IPS-15b (cell line): ENCODE measurements at regions not wholly inside any gene's neighbourhood (a gene's known extent, or its start where the extent isn't known, plus 50 kb on each side); places are given as distances from the start of the nearest gene placed in this dataset.
"Not testable (repeated sequence)": the region's sequence is repeated elsewhere in the genome, so short reads cannot be mapped to it uniquely, and the experiment has no call there.

Experiments used
- H3K27me3 ChIP-seq: one replicate; pipeline ENCODE4 v1.6.1; 2013; ENCODE audit warnings: low read length; ENCODE audit not compliant: control insufficient read depth, insufficient read depth
- H3K36me3 ChIP-seq: one replicate; pipeline ENCODE4 v1.6.1; 2013; ENCODE audit warnings: low read length; ENCODE audit not compliant: control insufficient read depth, insufficient read depth
- H3K4me1 ChIP-seq: one replicate; pipeline ENCODE4 v1.6.1; 2013; ENCODE audit warnings: mild to moderate bottlenecking, low read length; ENCODE audit not compliant: control insufficient read depth, insufficient read depth
- H3K4me3 ChIP-seq: one replicate; pipeline ENCODE4 v1.5.1; 2013; ENCODE audit warnings: low read depth, low read length
- H3K9ac ChIP-seq: one replicate; pipeline ENCODE4 v1.6.1; 2013; ENCODE audit warnings: low read depth, mild to moderate bottlenecking, low read length
- H3K9me3 ChIP-seq: one replicate; pipeline ENCODE4 v1.6.1; 2013; ENCODE audit warnings: mild to moderate bottlenecking, low read length; ENCODE audit not compliant: control insufficient read depth, insufficient read depth

- no peak overlapping the region for H3K9ac ChIP-seq
- H3K4me1 ChIP-seq: no peaks in the 10 kb centered on the region
- no peak overlapping the region for H3K4me3 ChIP-seq
- no peaks in the 10 kb centered on the region for H3K36me3 ChIP-seq
- no peaks in the 10 kb centered on the region for H3K27me3 ChIP-seq
- H3K9me3 ChIP-seq: peaks cover 45% of the 10 kb centered on the region
Measured at GRCh38 chr16:35147556-35148504, 1688.4 kb downstream of the TP53TG3F start.

DNA sequence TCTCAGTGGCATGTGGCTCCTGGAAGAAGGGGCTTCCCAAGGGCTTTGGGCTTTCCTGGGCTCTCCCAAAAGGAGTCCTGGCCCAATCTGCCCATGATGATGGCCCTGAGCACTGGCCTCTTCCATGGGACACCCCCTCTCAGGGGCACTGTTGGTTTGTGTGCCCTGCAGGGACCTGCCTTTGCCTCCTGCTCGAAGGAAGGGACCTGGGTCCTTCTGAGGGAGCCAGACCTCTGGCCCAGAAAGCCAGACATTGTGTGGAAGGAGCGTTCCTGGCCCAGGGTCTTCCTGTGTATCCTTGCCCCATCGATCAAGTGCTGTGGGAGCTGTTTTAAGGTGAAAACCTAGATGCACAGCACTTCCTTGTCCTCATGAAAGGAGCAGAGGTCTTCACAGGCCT lies 1689.3 kb downstream of the TP53TG3F start:
- H3K4me1 ChIP-seq: no peaks in the 10 kb centered on the region
- no peaks in the 10 kb centered on the region for H3K36me3 ChIP-seq
- H3K27me3 ChIP-seq: no peaks in the 10 kb centered on the region
- H3K4me3 ChIP-seq: no peak overlapping the region
- H3K9me3 ChIP-seq: peaks cover 45% of the 10 kb centered on the region
- no peak overlapping the region for H3K9ac ChIP-seq

GRCh38 chr16:35149550-35149949 lies 1690.1 kb downstream of the TP53TG3F start:
- H3K9ac ChIP-seq: no peak overlapping the region
- peaks cover 45% of the 10 kb centered on the region for H3K9me3 ChIP-seq
- no peak overlapping the region for H3K4me3 ChIP-seq
- no peaks in the 10 kb centered on the region for H3K4me1 ChIP-seq
- no peaks in the 10 kb centered on the region for H3K27me3 ChIP-seq
- no peaks in the 10 kb centered on the region for H3K36me3 ChIP-seq

- H3K9ac ChIP-seq: no peak overlapping the region
- H3K9me3 ChIP-seq: peaks cover 39% of the 10 kb centered on the region
- no peaks in the 10 kb centered on the region for H3K36me3 ChIP-seq
- H3K4me3 ChIP-seq: no peak overlapping the region
- H3K4me1 ChIP-seq: no peaks in the 10 kb centered on the region
- no peaks in the 10 kb centered on the region for H3K27me3 ChIP-seq
Measured at GRCh38 chr16:35150805-35151312, 1691.4 kb downstream of the TP53TG3F start.

DNA sequence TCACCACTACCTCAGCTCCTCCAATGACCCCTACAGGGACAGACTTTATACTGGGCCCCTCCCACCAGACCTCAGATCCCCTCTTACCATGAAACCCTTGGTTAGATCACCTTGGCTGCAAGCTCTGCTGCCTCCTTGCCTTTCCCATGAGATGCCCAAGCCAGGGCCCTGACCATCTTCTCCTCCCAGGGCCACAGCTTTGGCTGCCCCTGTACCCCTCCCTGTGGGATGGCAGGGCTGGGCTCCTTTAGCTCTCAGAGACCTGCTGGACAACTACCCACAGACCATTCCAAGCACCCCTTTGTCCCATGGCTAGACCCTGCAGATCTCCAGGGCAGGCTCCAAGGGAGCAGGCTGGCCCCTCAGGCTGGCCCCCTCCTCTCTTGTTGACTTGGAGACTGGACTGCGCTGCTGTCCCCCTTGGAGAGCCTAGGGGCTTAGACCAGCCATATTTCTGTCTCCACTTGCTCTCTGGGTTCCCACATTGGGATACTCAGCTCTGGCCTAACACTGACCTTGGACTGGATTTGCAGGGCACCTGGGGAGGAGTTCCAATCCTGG lies 1692.7 kb downstream of the TP53TG3F start:
- Histone ChIP-seq H3K9me3 (peaks cover 28% of the 10 kb centered on the region), H3K9ac (no peak overlapping the region), H3K4me1 (no peaks in the 10 kb centered on the region), H3K36me3 (no peaks in the 10 kb centered on the region), H3K4me3 (no peak overlapping the region), H3K27me3 (no peaks in the 10 kb centered on the region)

DNA sequence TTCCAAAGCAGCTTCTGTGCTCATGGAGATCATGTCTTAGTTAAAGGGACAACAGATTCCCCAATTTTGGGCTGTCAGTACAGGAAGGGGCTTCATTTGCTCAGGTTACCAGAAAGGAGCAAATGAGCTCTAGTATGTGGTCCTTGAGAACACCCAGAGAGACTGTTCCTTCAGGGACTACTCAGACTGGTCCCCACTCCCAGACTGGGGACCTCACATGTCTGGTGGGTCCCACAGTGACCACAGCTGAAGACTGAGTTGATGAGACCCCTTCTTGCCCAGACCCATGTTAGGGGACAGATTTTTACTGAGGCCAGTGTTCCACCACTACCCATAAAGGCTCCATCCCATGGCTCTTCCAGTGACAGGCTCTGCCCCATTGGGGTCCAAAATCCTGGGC lies 1695.2 kb downstream of the TP53TG3F start:
- Histone ChIP-seq H3K36me3 (no peaks in the 10 kb centered on the region), H3K9me3 (peaks cover 20% of the 10 kb centered on the region), H3K4me3 (no peak overlapping the region), H3K4me1 (no peaks in the 10 kb centered on the region), H3K27me3 (no peaks in the 10 kb centered on the region), H3K9ac (no peak overlapping the region)

DNA sequence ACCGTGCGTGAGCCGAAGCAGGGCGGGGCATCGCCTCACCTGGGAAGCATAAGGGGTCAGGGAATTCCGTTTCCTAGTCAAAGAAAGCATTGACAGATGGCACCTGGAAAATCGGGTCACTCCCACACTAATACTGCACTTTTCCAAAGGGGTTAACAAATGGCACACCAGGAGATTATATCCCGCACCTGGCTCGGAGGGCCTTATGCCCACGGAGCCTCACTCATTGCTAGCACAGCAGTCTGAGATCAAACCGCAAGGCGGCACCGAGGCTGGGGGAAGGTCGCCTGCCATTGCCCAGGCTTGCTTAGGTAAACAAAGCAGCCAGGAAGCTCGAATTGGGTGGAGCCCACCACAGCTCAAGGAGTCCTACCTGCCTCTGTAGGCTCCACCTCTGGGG lies 1698.1 kb downstream of the TP53TG3F start:
- H3K9me3 ChIP-seq, H3K4me3 ChIP-seq, H3K4me1 ChIP-seq, H3K36me3 ChIP-seq, H3K9ac ChIP-seq, H3K27me3 ChIP-seq: not testable (repeated sequence)

GRCh38 chr16:35169324-35169723 lies 1709.9 kb downstream of the TP53TG3F start:
- H3K4me3 ChIP-seq, H3K4me1 ChIP-seq: not testable (repeated sequence)

DNA sequence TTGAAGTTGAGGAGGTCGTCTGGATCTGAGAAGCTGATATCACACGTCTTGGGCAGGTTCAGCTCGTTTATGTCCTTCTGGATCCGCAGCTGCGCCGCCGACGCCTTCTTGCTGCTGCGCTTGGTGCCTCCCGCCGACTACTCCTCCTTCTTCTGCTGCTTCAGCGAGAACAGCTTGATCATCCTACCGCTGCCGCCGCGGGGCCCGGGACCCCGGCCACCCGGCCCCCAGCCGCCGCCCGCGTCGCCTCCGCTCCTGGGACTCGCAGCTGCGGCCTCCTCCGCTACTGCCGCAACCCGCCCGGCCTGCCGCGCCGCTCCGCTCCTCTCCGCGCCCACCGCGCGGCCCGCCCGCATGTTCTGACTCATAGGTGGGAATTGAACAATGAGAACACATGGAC lies 1710.6 kb downstream of the TP53TG3F start:
- H3K4me3 ChIP-seq, H3K4me1 ChIP-seq, H3K36me3 ChIP-seq, H3K27me3 ChIP-seq, H3K9ac ChIP-seq: not testable (repeated sequence)
- H3K9me3 ChIP-seq: peaks cover 14% of the 10 kb centered on the region

More at GRCh38 chr16:35169324-35169723, 1709.9 kb downstream of the TP53TG3F start:
- H3K36me3 ChIP-seq, H3K9ac ChIP-seq, H3K27me3 ChIP-seq: not testable (repeated sequence)
- H3K9me3 ChIP-seq: peaks cover 11% of the 10 kb centered on the region

GRCh38 chr16:35170610-35171009 lies 1711.2 kb downstream of the TP53TG3F start:
- Histone ChIP-seq H3K27me3 (no peaks in the 10 kb centered on the region), H3K4me1 (no peaks in the 10 kb centered on the region), H3K4me3 (no peak overlapping the region), H3K36me3 (no peaks in the 10 kb centered on the region), H3K9me3 (peaks cover 17% of the 10 kb centered on the region), H3K9ac (no peak overlapping the region)

DNA sequence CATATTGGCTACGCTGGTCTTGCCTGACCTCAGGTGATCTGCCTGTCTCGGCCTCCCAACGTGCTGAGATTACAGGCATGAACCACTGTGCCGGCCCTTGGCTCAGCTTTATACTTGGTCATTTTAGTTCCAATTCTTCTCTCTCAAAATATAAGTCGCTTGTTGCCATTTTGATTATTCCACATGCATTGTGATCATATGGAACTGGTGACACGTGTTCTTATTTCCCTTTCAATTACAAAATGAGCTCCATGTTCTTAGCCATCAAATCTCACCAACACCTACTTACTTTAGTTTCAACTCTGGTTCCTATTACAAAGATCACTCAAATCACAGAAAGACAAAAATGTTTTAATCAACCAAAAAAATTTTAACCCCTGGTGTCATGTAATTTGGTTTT lies 1711.7 kb downstream of the TP53TG3F start:
- no peak overlapping the region for H3K4me3 ChIP-seq
- H3K9me3 ChIP-seq: peaks cover 17% of the 10 kb centered on the region
- no peaks in the 10 kb centered on the region for H3K36me3 ChIP-seq

DNA sequence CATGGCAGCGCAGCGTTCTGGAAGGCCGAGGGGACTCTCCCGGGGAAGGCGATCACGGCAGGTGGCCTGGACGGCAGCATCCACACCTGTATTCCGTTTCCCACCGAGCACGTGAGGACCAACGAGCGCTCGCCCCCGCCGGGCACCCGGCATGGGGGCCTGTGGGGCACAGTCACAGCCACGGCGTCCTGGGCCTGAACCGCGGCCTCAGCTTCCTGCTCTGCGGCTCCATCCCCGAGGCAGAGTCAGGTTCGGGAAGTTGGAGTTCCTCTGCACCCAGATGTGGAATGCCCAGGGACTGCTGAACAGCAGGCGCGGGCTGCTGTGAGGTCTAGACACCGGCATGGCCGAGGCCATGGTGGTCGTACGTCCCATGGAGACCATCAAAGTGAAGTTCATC lies 1713.9 kb downstream of the TP53TG3F start:
- no peak overlapping the region for H3K9ac ChIP-seq
- peaks cover 22% of the 10 kb centered on the region for H3K9me3 ChIP-seq
- no peak overlapping the region for H3K4me3 ChIP-seq
- no peaks in the 10 kb centered on the region for H3K27me3 ChIP-seq
- no peaks in the 10 kb centered on the region for H3K4me1 ChIP-seq
- no peaks in the 10 kb centered on the region for H3K36me3 ChIP-seq

More for the DNA sequence above, 1711.7 kb downstream of the TP53TG3F start:
- no peaks in the 10 kb centered on the region for H3K4me1 ChIP-seq
- no peaks in the 10 kb centered on the region for H3K27me3 ChIP-seq
- H3K9ac ChIP-seq: no peak overlapping the region
